ENCODE measurements at regions not wholly inside any gene's neighbourhood (a gene's known extent, or its start where the extent isn't known, plus 50 kb on each side); places are given as distances from the start of the nearest gene placed in this dataset.
A peak's percentile ranks its signal among the peaks of the same experiment; 100 is the strongest.
"Not testable (repeated sequence)": the region's sequence is repeated elsewhere in the genome, so short reads cannot be mapped to it uniquely, and the experiment has no call there.

- DNase-seq (ENCODE audit: low read depth, low spot score), result no peak
- in situ Hi-C loops (cut with HindIII; ENCODE audit: low pct_unique_long_range_greater_than_20kb, low sequenced_read_pairs), result no loop called here
These were observed 474.3 kb upstream of the CCDC196 start for GRCh38 chr14:66011855-66012254.

- in situ Hi-C loops (cut with HindIII; ENCODE audit: low pct_unique_long_range_greater_than_20kb, low sequenced_read_pairs); DNase-seq (ENCODE audit: low read depth, low spot score): not testable (repeated sequence)
These were observed 472.6 kb upstream of the CCDC196 start for GRCh38 chr14:66013607-66014006.

GRCh38 chr14:66015071-66015780, 470.9 kb upstream of the CCDC196 start:
- in situ Hi-C loops (cut with HindIII; ENCODE audit: low pct_unique_long_range_greater_than_20kb, low sequenced_read_pairs), result no loop called here
- DNase-seq (ENCODE audit: low read depth, low spot score), result no peak

GRCh38 chr14:66017927-66018326, 468.2 kb upstream of the CCDC196 start:
- in situ Hi-C loops (cut with HindIII; ENCODE audit: low pct_unique_long_range_greater_than_20kb, low sequenced_read_pairs), result no loop called here
- no peak for DNase-seq (ENCODE audit: low read depth, low spot score)

- DNase-seq (ENCODE audit: low read depth, low spot score), result no peak
- in situ Hi-C loops (cut with HindIII; ENCODE audit: low pct_unique_long_range_greater_than_20kb, low sequenced_read_pairs), result no loop called here
These were observed 463.6 kb upstream of the CCDC196 start for GRCh38 chr14:66022526-66022925.

GRCh38 chr14:66025779-66026178, 460.4 kb upstream of the CCDC196 start:
- in situ Hi-C loops (cut with HindIII; ENCODE audit: low pct_unique_long_range_greater_than_20kb, low sequenced_read_pairs), result no loop called here
- DNase-seq (ENCODE audit: low read depth, low spot score), result no peak

- DNase-seq (ENCODE audit: low read depth, low spot score); in situ Hi-C loops (cut with HindIII; ENCODE audit: low pct_unique_long_range_greater_than_20kb, low sequenced_read_pairs): not testable (repeated sequence)
These were observed 454.2 kb upstream of the CCDC196 start for GRCh38 chr14:66031981-66032380.

- in situ Hi-C loops (cut with HindIII; ENCODE audit: low pct_unique_long_range_greater_than_20kb, low sequenced_read_pairs), result no loop called here
- no peak for DNase-seq (ENCODE audit: low read depth, low spot score)
These were observed 453.4 kb upstream of the CCDC196 start for GRCh38 chr14:66032800-66033199.

- in situ Hi-C loops (cut with HindIII; ENCODE audit: low pct_unique_long_range_greater_than_20kb, low sequenced_read_pairs), result no loop called here
- no peak for DNase-seq (ENCODE audit: low read depth, low spot score)
These were observed 449.6 kb upstream of the CCDC196 start for GRCh38 chr14:66036547-66036946.

GRCh38 chr14:66037361-66037760, 448.8 kb upstream of the CCDC196 start:
- DNase-seq (ENCODE audit: low read depth, low spot score), result no peak
- in situ Hi-C loops (cut with HindIII; ENCODE audit: low pct_unique_long_range_greater_than_20kb, low sequenced_read_pairs), result no loop called here

- DNase-seq (ENCODE audit: low read depth, low spot score), result no peak
- in situ Hi-C loops (cut with HindIII; ENCODE audit: low pct_unique_long_range_greater_than_20kb, low sequenced_read_pairs), result no loop called here
These were observed 448.0 kb upstream of the CCDC196 start for GRCh38 chr14:66038212-66038611.

GRCh38 chr14:66038618-66039017, 447.6 kb upstream of the CCDC196 start:
- DNase-seq (ENCODE audit: low read depth, low spot score), result peak; percentile 98
- in situ Hi-C loops (cut with HindIII; ENCODE audit: low pct_unique_long_range_greater_than_20kb, low sequenced_read_pairs), result no loop called here

GRCh38 chr14:66039495-66039894, 446.7 kb upstream of the CCDC196 start:
- DNase-seq (ENCODE audit: low read depth, low spot score), result no peak
- in situ Hi-C loops (cut with HindIII; ENCODE audit: low pct_unique_long_range_greater_than_20kb, low sequenced_read_pairs), result no loop called here

GRCh38 chr14:66041582-66041981, 444.6 kb upstream of the CCDC196 start:
- in situ Hi-C loops (cut with HindIII; ENCODE audit: low pct_unique_long_range_greater_than_20kb, low sequenced_read_pairs), result no loop called here
- no peak for DNase-seq (ENCODE audit: low read depth, low spot score)

- peak; percentile 68 for DNase-seq (ENCODE audit: low read depth, low spot score)
- in situ Hi-C loops (cut with HindIII; ENCODE audit: low pct_unique_long_range_greater_than_20kb, low sequenced_read_pairs), result no loop called here
These were observed 442.2 kb upstream of the CCDC196 start for GRCh38 chr14:66043921-66044320.

- in situ Hi-C loops (cut with HindIII; ENCODE audit: low pct_unique_long_range_greater_than_20kb, low sequenced_read_pairs), result no loop called here
- DNase-seq (ENCODE audit: low read depth, low spot score), result no peak
These were observed 440.6 kb upstream of the CCDC196 start for GRCh38 chr14:66045572-66046021.

GRCh38 chr14:66046035-66046434, 440.1 kb upstream of the CCDC196 start:
- in situ Hi-C loops (cut with HindIII; ENCODE audit: low pct_unique_long_range_greater_than_20kb, low sequenced_read_pairs), result no loop called here
- no peak for DNase-seq (ENCODE audit: low read depth, low spot score)

GRCh38 chr14:66046591-66046990, 439.6 kb upstream of the CCDC196 start:
- in situ Hi-C loops (cut with HindIII; ENCODE audit: low pct_unique_long_range_greater_than_20kb, low sequenced_read_pairs), result no loop called here
- DNase-seq (ENCODE audit: low read depth, low spot score), result no peak

- in situ Hi-C loops (cut with HindIII; ENCODE audit: low pct_unique_long_range_greater_than_20kb, low sequenced_read_pairs), result no loop called here
These were observed 429.8 kb upstream of the CCDC196 start for GRCh38 chr14:66056268-66056907.

More at GRCh38 chr14:66056268-66056907, 429.8 kb upstream of the CCDC196 start:
- no peak for DNase-seq (ENCODE audit: low read depth, low spot score)

All from SK-MEL-5 (cell line).